ENCODE measurements at regions not wholly inside any gene's neighbourhood (a gene's known extent, or its start where the extent isn't known, plus 50 kb on each side); places are given as distances from the start of the nearest gene placed in this dataset.
"Not testable (repeated sequence)": the region's sequence is repeated elsewhere in the genome, so short reads cannot be mapped to it uniquely, and the experiment has no call there.

GRCh38 chr1:234809854-234810245 is 199.9 kb upstream of the IRF2BP2 start:
- not testable (repeated sequence) for H4K20me1 ChIP-seq (ENCODE audit: insufficient read depth, low read length); H3K9ac ChIP-seq (ENCODE audit: low read length); H3K4me2 ChIP-seq (ENCODE audit: low read length); H3K79me2 ChIP-seq (ENCODE audit: insufficient read depth, low read length); H3K27me3 ChIP-seq (ENCODE audit: insufficient read depth, low read length); H3K9me2 ChIP-seq (ENCODE audit: low read depth, low read length); H3K4me1 ChIP-seq (ENCODE audit: insufficient read depth, low read length, severe bottlenecking); H3K9me3 ChIP-seq (ENCODE audit: low read length); H3F3A ChIP-seq (ENCODE audit: insufficient read depth, low read length); H3K4me3 ChIP-seq (ENCODE audit: low read depth, low read length, poor library complexity, severe bottlenecking); H2AFZ ChIP-seq (ENCODE audit: low read length); H3K36me3 ChIP-seq (ENCODE audit: insufficient read depth, low read length); H3K27ac ChIP-seq (ENCODE audit: low read depth, low read length, poor library complexity, severe bottlenecking)

- H3K36me3 ChIP-seq (ENCODE audit: insufficient read depth, low read length); H3K27ac ChIP-seq (ENCODE audit: low read depth, low read length, poor library complexity, severe bottlenecking); H3K4me1 ChIP-seq (ENCODE audit: insufficient read depth, low read length, severe bottlenecking); H3K9ac ChIP-seq (ENCODE audit: low read length); H3K4me2 ChIP-seq (ENCODE audit: low read length); H3K79me2 ChIP-seq (ENCODE audit: insufficient read depth, low read length); H3F3A ChIP-seq (ENCODE audit: insufficient read depth, low read length); H2AFZ ChIP-seq (ENCODE audit: low read length); H3K9me3 ChIP-seq (ENCODE audit: low read length); H3K9me2 ChIP-seq (ENCODE audit: low read depth, low read length); H3K27me3 ChIP-seq (ENCODE audit: insufficient read depth, low read length); H4K20me1 ChIP-seq (ENCODE audit: insufficient read depth, low read length); H3K4me3 ChIP-seq (ENCODE audit: low read depth, low read length, poor library complexity, severe bottlenecking): not testable (repeated sequence)
These were observed 199.2 kb upstream of the IRF2BP2 start for GRCh38 chr1:234808943-234809853.

GRCh38 chr1:234808459-234808858 is 198.5 kb upstream of the IRF2BP2 start:
- H3F3A ChIP-seq (ENCODE audit: insufficient read depth, low read length); H3K36me3 ChIP-seq (ENCODE audit: insufficient read depth, low read length); H3K9me2 ChIP-seq (ENCODE audit: low read depth, low read length); H3K4me1 ChIP-seq (ENCODE audit: insufficient read depth, low read length, severe bottlenecking); H2AFZ ChIP-seq (ENCODE audit: low read length); H3K4me3 ChIP-seq (ENCODE audit: low read depth, low read length, poor library complexity, severe bottlenecking); H3K27me3 ChIP-seq (ENCODE audit: insufficient read depth, low read length); H3K27ac ChIP-seq (ENCODE audit: low read depth, low read length, poor library complexity, severe bottlenecking); H4K20me1 ChIP-seq (ENCODE audit: insufficient read depth, low read length); H3K9ac ChIP-seq (ENCODE audit: low read length); H3K9me3 ChIP-seq (ENCODE audit: low read length); H3K4me2 ChIP-seq (ENCODE audit: low read length); H3K79me2 ChIP-seq (ENCODE audit: insufficient read depth, low read length): not testable (repeated sequence)

GRCh38 chr1:234807705-234808104 is 197.7 kb upstream of the IRF2BP2 start:
- not testable (repeated sequence) for H3K4me2 ChIP-seq (ENCODE audit: low read length)

GRCh38 chr1:234802586-234802985 is 192.6 kb upstream of the IRF2BP2 start:
- not testable (repeated sequence) for H3K9ac ChIP-seq (ENCODE audit: low read length); H3K4me2 ChIP-seq (ENCODE audit: low read length); H3K79me2 ChIP-seq (ENCODE audit: insufficient read depth, low read length); H3K4me3 ChIP-seq (ENCODE audit: low read depth, low read length, poor library complexity, severe bottlenecking); H3K36me3 ChIP-seq (ENCODE audit: insufficient read depth, low read length); H4K20me1 ChIP-seq (ENCODE audit: insufficient read depth, low read length); H3K27me3 ChIP-seq (ENCODE audit: insufficient read depth, low read length); H3K9me3 ChIP-seq (ENCODE audit: low read length); H3K4me1 ChIP-seq (ENCODE audit: insufficient read depth, low read length, severe bottlenecking); H2AFZ ChIP-seq (ENCODE audit: low read length); H3K9me2 ChIP-seq (ENCODE audit: low read depth, low read length); H3K27ac ChIP-seq (ENCODE audit: low read depth, low read length, poor library complexity, severe bottlenecking); H3F3A ChIP-seq (ENCODE audit: insufficient read depth, low read length)

More at GRCh38 chr1:234807705-234808104, 197.7 kb upstream of the IRF2BP2 start:
- not testable (repeated sequence) for H3K9me3 ChIP-seq (ENCODE audit: low read length); H3K79me2 ChIP-seq (ENCODE audit: insufficient read depth, low read length); H3K36me3 ChIP-seq (ENCODE audit: insufficient read depth, low read length); H3K27ac ChIP-seq (ENCODE audit: low read depth, low read length, poor library complexity, severe bottlenecking); H3K4me3 ChIP-seq (ENCODE audit: low read depth, low read length, poor library complexity, severe bottlenecking); H3K27me3 ChIP-seq (ENCODE audit: insufficient read depth, low read length); H3F3A ChIP-seq (ENCODE audit: insufficient read depth, low read length); H3K9me2 ChIP-seq (ENCODE audit: low read depth, low read length); H3K4me1 ChIP-seq (ENCODE audit: insufficient read depth, low read length, severe bottlenecking); H3K9ac ChIP-seq (ENCODE audit: low read length); H2AFZ ChIP-seq (ENCODE audit: low read length); H4K20me1 ChIP-seq (ENCODE audit: insufficient read depth, low read length)

GRCh38 chr1:234801636-234802035 is 191.7 kb upstream of the IRF2BP2 start:
- H3K9me2 ChIP-seq (ENCODE audit: low read depth, low read length); H3K27me3 ChIP-seq (ENCODE audit: insufficient read depth, low read length); H3K9ac ChIP-seq (ENCODE audit: low read length); H3K4me3 ChIP-seq (ENCODE audit: low read depth, low read length, poor library complexity, severe bottlenecking); H3K27ac ChIP-seq (ENCODE audit: low read depth, low read length, poor library complexity, severe bottlenecking); H3K4me1 ChIP-seq (ENCODE audit: insufficient read depth, low read length, severe bottlenecking); H3F3A ChIP-seq (ENCODE audit: insufficient read depth, low read length); H3K9me3 ChIP-seq (ENCODE audit: low read length); H3K4me2 ChIP-seq (ENCODE audit: low read length); H2AFZ ChIP-seq (ENCODE audit: low read length); H4K20me1 ChIP-seq (ENCODE audit: insufficient read depth, low read length); H3K36me3 ChIP-seq (ENCODE audit: insufficient read depth, low read length); H3K79me2 ChIP-seq (ENCODE audit: insufficient read depth, low read length): not testable (repeated sequence)

- not testable (repeated sequence) for H3K9me2 ChIP-seq (ENCODE audit: low read depth, low read length); H3K9me3 ChIP-seq (ENCODE audit: low read length); H3K4me1 ChIP-seq (ENCODE audit: insufficient read depth, low read length, severe bottlenecking); H3K27ac ChIP-seq (ENCODE audit: low read depth, low read length, poor library complexity, severe bottlenecking); H2AFZ ChIP-seq (ENCODE audit: low read length); H4K20me1 ChIP-seq (ENCODE audit: insufficient read depth, low read length); H3K9ac ChIP-seq (ENCODE audit: low read length); H3K4me3 ChIP-seq (ENCODE audit: low read depth, low read length, poor library complexity, severe bottlenecking); H3F3A ChIP-seq (ENCODE audit: insufficient read depth, low read length); H3K27me3 ChIP-seq (ENCODE audit: insufficient read depth, low read length); H3K4me2 ChIP-seq (ENCODE audit: low read length); H3K36me3 ChIP-seq (ENCODE audit: insufficient read depth, low read length); H3K79me2 ChIP-seq (ENCODE audit: insufficient read depth, low read length)
These were observed 191.2 kb upstream of the IRF2BP2 start for GRCh38 chr1:234801147-234801546.

GRCh38 chr1:234800563-234800962 is 190.6 kb upstream of the IRF2BP2 start:
- H3K4me3 ChIP-seq (ENCODE audit: low read depth, low read length, poor library complexity, severe bottlenecking); H3K79me2 ChIP-seq (ENCODE audit: insufficient read depth, low read length); H3K4me1 ChIP-seq (ENCODE audit: insufficient read depth, low read length, severe bottlenecking); H3K27me3 ChIP-seq (ENCODE audit: insufficient read depth, low read length); H2AFZ ChIP-seq (ENCODE audit: low read length); H3K27ac ChIP-seq (ENCODE audit: low read depth, low read length, poor library complexity, severe bottlenecking); H4K20me1 ChIP-seq (ENCODE audit: insufficient read depth, low read length); H3K9me3 ChIP-seq (ENCODE audit: low read length); H3K9me2 ChIP-seq (ENCODE audit: low read depth, low read length); H3K36me3 ChIP-seq (ENCODE audit: insufficient read depth, low read length); H3K9ac ChIP-seq (ENCODE audit: low read length); H3F3A ChIP-seq (ENCODE audit: insufficient read depth, low read length); H3K4me2 ChIP-seq (ENCODE audit: low read length): not testable (repeated sequence)
